ENCODE measurements at regions not wholly inside any gene's neighbourhood (a gene's known extent, or its start where the extent isn't known, plus 50 kb on each side); places are given as distances from the start of the nearest gene placed in this dataset.

GRCh38 chr11:121743285-121743684, 290.5 kb upstream of the SORL1-AS1 start:
- TF ChIP-seq CTCF (IDR thresholded peaks at IDR 0.05) (no peak), POLR2A (IDR thresholded peaks at IDR 0.05) (no peak), POLR2AphosphoS5 (IDR thresholded peaks at IDR 0.05; ENCODE audit: insufficient read depth in 1 of 2, low read depth in 1 of 2) (no peak)

All from vagina (tissue), 2 donors.